Neural cell (in vitro differentiated cells): ENCODE measurements at regions not wholly inside any gene's neighbourhood (a gene's known extent, or its start where the extent isn't known, plus 50 kb on each side); places are given as distances from the start of the nearest gene placed in this dataset.

Experiments used
- H2AFZ ChIP-seq: fragments of 200-600, 300-800 bp; sonication (generic), shearing (Covaris generic); 2 replicates; pipeline ENCODE4 v1.6.0; 2014; ENCODE audit warnings: low read depth, mild to moderate bottlenecking, antibody characterized with exemption, low read length, moderate library complexity
- H3F3A ChIP-seq: fragments of 200-600 bp; shearing (Covaris generic); 2 replicates; pipeline ENCODE4 v1.6.1; 2016; ENCODE audit warnings: mild to moderate bottlenecking, moderate library complexity, mixed read lengths, antibody characterized with exemption, low read length; ENCODE audit not compliant: insufficient read depth, poor library complexity, severe bottlenecking
- H3K27ac ChIP-seq: fragments of 200-600, 300-800 bp; sonication (generic), shearing (Covaris generic); 2 replicates; pipeline ENCODE4 v1.5.1; 2014; ENCODE audit warnings: mild to moderate bottlenecking, low read length, moderate library complexity
- H3K27me3 ChIP-seq: fragments of 300-800, 200-600 bp; sonication (generic), shearing (Covaris generic); 2 replicates; pipeline ENCODE4 v1.6.0; 2014; ENCODE audit warnings: mild to moderate bottlenecking, low read depth, low read length, moderate library complexity; ENCODE audit not compliant: insufficient read depth
- H3K36me3 ChIP-seq: fragments of 300-800, 200-600 bp; sonication (generic), shearing (Covaris generic); 2 replicates; pipeline ENCODE4 v1.5.1; 2014; ENCODE audit warnings: mild to moderate bottlenecking, antibody characterized with exemption, low read length, moderate library complexity; ENCODE audit not compliant: insufficient read depth
- H3K4me2 ChIP-seq: fragments of 300-800, 200-600 bp; sonication (generic), shearing (Covaris generic); 2 replicates; pipeline ENCODE4 v1.6.0; 2014; ENCODE audit warnings: mild to moderate bottlenecking, low read length
- H3K4me3 ChIP-seq: fragments of 300-800, 200-600 bp; sonication (generic), shearing (Covaris generic); 2 replicates; pipeline ENCODE4 v1.5.1; 2014; ENCODE audit warnings: mild to moderate bottlenecking, low read length, moderate library complexity
- H3K79me2 ChIP-seq: fragments of 200-600 bp; shearing (Covaris generic); replicated peaks from 2 replicates; pipeline ENCODE4 v1.6.0; 2014; ENCODE audit warnings: mild to moderate bottlenecking, low read length, moderate library complexity; ENCODE audit not compliant: insufficient read depth
- H3K9ac ChIP-seq: fragments of 300-800, 200-600 bp; sonication (generic), shearing (Covaris generic); 2 replicates; pipeline ENCODE4 v1.6.1; 2016; ENCODE audit warnings: mild to moderate bottlenecking, low read length, mixed read lengths
- H3K9me2 ChIP-seq: fragments of 200-600 bp; shearing (Covaris generic); 2 replicates; pipeline ENCODE4 v1.6.1; 2016; ENCODE audit warnings: mild to moderate bottlenecking, low read length, mixed read lengths; ENCODE audit not compliant: insufficient read depth
- H3K9me3 ChIP-seq: fragments of 200-600, 300-800 bp; sonication (generic), shearing (Covaris generic); 2 replicates; pipeline ENCODE4 v1.6.1; 2016; ENCODE audit warnings: mild to moderate bottlenecking, mixed run types, low read length, moderate library complexity, mixed read lengths
- H4K20me1 ChIP-seq: fragments of 200-600 bp; shearing (Covaris generic); 2 replicates; pipeline ENCODE4 v1.6.1; 2016; ENCODE audit warnings: mild to moderate bottlenecking, mixed run types; ENCODE audit not compliant: insufficient read depth
- EP300 ChIP-seq: fragments of 450-650 bp; conservative IDR thresholded peaks from 2 replicates; pipeline ENCODE4 v1.6.1; 2014; ENCODE audit warnings: antibody characterized with exemption, mild to moderate bottlenecking, moderate library complexity; ENCODE audit not compliant: poor library complexity, severe bottlenecking
- EZH2 ChIP-seq: fragments of 200-600, 300-800 bp; shearing (Covaris generic), sonication (generic); IDR thresholded peaks from 2 replicates; pipeline ENCODE4 v1.6.1; 2014; ENCODE audit warnings: antibody characterized with exemption, low read length, borderline replicate concordance, mild to moderate bottlenecking; ENCODE audit not compliant: insufficient read depth, poor library complexity, severe bottlenecking
- MXI1 ChIP-seq: fragments of 450-650 bp; conservative IDR thresholded peaks from 2 replicates; pipeline ENCODE4 v1.6.1; 2014; ENCODE audit warnings: antibody characterized with exemption, mild to moderate bottlenecking; ENCODE audit not compliant: poor library complexity, severe bottlenecking
- POLR2AphosphoS5 ChIP-seq: IDR thresholded peaks from 2 replicates; pipeline ENCODE4 v1.6.1; 2012
- RAD21 ChIP-seq: fragments of 450-650 bp; conservative IDR thresholded peaks from 2 replicates; pipeline ENCODE4 v1.6.1; 2014; ENCODE audit warnings: antibody characterized with exemption, mild to moderate bottlenecking, moderate library complexity
- SMC3 ChIP-seq: fragments of 450-650 bp; conservative IDR thresholded peaks from 2 replicates; pipeline ENCODE4 v1.6.1; 2014; ENCODE audit warnings: antibody characterized with exemption, mild to moderate bottlenecking, moderate library complexity; ENCODE audit not compliant: poor library complexity
- TAF1 ChIP-seq: IDR thresholded peaks from 2 replicates; pipeline ENCODE4 v1.6.1; 2012; ENCODE audit warnings: low read depth
- TF ChIP-seq, protein P1 (sequence below): fragments of 450-650 bp; IDR thresholded peaks from 2 replicates; pipeline ENCODE4 v1.5.1; 2014; ENCODE audit warnings: antibody characterized with exemption, mild to moderate bottlenecking, moderate library complexity; ENCODE audit not compliant: poor library complexity, severe bottlenecking
- TF ChIP-seq, protein P2 (sequence below): IDR thresholded peaks from 2 replicates; pipeline ENCODE4 v1.6.1; 2012; ENCODE audit warnings: borderline replicate concordance

DNA sequence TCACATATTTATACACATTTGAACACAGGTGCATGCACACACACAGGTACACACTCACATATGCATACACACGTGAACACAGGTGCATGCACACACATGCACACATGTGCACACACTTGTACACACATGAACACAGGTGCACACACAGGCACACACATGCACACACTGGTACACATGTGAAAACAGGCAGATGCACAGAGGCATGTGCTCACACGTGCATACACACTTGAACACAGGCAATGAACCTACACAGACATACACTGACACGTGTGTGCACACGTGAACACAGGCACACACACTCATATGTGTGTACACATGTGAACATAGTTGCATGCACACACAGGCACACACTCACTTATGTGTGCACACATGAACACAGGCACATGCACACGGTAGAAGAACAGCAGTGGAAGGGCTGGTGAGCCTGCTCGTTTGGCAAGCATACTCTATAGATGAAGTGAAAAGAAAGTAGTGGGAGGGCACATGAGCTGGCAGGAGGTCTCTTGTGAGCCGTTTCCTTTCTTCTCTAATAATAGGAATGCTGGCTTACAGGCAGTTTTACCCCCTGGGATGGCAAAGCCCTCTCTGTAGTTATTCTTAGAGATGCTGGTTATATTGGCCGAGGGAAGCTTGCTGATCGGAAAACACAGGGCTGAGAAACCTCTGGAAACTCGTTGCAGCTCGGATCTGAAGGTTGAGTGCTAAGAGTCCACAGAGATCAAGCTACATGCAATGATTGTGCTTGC is 279.6 kb upstream of the CLNK start:
- no peak overlapping the region for H2AFZ ChIP-seq
- H4K20me1 ChIP-seq = no peaks in the 10 kb centered on the region

DNA sequence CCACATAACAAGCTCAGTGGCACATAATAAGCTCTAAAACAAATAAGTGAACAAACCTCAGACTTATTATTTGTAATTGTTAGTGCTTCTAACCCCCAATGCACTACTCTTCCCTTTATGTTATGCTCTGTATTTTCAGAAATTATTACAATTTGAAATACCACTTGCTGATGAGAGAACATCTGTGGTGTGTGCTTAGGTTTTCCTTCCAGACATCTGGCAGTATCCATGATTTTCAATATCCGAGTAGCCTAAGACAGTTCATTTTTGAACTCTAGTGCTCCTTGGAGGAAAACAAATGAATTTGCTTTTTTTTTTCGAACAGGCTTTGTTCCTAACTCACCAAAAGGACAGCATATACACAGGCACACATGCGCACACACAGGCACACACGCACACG is 278.7 kb upstream of the CLNK start:
- H3F3A ChIP-seq = no peaks in the 10 kb centered on the region
- no peak overlapping the region for H3K4me2 ChIP-seq
- no peaks in the 10 kb centered on the region for H3K9me2 ChIP-seq
- H2AFZ ChIP-seq = no peak overlapping the region
- no peaks in the 10 kb centered on the region for H3K36me3 ChIP-seq
- no peaks in the 10 kb centered on the region for H3K27me3 ChIP-seq
- no peaks in the 10 kb centered on the region for H3K79me2 ChIP-seq
- H3K27ac ChIP-seq = no peak overlapping the region
- no peak overlapping the region for H3K4me3 ChIP-seq
- H3K9me3 ChIP-seq = no peaks in the 10 kb centered on the region
- TF ChIP-seq MXI1 (no peak), EP300 (no peak), RAD21 (no peak), POLR2AphosphoS5 (no peak)
- TF ChIP-seq, protein P1, sequence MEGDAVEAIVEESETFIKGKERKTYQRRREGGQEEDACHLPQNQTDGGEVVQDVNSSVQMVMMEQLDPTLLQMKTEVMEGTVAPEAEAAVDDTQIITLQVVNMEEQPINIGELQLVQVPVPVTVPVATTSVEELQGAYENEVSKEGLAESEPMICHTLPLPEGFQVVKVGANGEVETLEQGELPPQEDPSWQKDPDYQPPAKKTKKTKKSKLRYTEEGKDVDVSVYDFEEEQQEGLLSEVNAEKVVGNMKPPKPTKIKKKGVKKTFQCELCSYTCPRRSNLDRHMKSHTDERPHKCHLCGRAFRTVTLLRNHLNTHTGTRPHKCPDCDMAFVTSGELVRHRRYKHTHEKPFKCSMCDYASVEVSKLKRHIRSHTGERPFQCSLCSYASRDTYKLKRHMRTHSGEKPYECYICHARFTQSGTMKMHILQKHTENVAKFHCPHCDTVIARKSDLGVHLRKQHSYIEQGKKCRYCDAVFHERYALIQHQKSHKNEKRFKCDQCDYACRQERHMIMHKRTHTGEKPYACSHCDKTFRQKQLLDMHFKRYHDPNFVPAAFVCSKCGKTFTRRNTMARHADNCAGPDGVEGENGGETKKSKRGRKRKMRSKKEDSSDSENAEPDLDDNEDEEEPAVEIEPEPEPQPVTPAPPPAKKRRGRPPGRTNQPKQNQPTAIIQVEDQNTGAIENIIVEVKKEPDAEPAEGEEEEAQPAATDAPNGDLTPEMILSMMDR = no peak
- H3K9ac ChIP-seq = no peak overlapping the region
- H4K20me1 ChIP-seq = no peaks in the 10 kb centered on the region

More for the DNA sequence above, 279.6 kb upstream of the CLNK start:
- no peaks in the 10 kb centered on the region for H3K27me3 ChIP-seq
- H3F3A ChIP-seq = no peaks in the 10 kb centered on the region
- no peaks in the 10 kb centered on the region for H3K9me2 ChIP-seq
- TF ChIP-seq SMC3 (no peak), RAD21 (no peak), EZH2 (no peak), TAF1 (no peak), EP300 (no peak), POLR2AphosphoS5 (no peak)
- TF ChIP-seq, protein P2, sequence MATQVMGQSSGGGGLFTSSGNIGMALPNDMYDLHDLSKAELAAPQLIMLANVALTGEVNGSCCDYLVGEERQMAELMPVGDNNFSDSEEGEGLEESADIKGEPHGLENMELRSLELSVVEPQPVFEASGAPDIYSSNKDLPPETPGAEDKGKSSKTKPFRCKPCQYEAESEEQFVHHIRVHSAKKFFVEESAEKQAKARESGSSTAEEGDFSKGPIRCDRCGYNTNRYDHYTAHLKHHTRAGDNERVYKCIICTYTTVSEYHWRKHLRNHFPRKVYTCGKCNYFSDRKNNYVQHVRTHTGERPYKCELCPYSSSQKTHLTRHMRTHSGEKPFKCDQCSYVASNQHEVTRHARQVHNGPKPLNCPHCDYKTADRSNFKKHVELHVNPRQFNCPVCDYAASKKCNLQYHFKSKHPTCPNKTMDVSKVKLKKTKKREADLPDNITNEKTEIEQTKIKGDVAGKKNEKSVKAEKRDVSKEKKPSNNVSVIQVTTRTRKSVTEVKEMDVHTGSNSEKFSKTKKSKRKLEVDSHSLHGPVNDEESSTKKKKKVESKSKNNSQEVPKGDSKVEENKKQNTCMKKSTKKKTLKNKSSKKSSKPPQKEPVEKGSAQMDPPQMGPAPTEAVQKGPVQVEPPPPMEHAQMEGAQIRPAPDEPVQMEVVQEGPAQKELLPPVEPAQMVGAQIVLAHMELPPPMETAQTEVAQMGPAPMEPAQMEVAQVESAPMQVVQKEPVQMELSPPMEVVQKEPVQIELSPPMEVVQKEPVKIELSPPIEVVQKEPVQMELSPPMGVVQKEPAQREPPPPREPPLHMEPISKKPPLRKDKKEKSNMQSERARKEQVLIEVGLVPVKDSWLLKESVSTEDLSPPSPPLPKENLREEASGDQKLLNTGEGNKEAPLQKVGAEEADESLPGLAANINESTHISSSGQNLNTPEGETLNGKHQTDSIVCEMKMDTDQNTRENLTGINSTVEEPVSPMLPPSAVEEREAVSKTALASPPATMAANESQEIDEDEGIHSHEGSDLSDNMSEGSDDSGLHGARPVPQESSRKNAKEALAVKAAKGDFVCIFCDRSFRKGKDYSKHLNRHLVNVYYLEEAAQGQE = no peak
- TF ChIP-seq, protein P1 = no peak
- H3K79me2 ChIP-seq = no peaks in the 10 kb centered on the region
- no peaks in the 10 kb centered on the region for H3K36me3 ChIP-seq
- H3K27ac ChIP-seq = peak overlapping the region; percentile 42
- H3K9ac ChIP-seq = no peak overlapping the region
- H3K4me3 ChIP-seq = peak overlapping the region; percentile 10
- no peak overlapping the region for H3K4me2 ChIP-seq
- H3K9me3 ChIP-seq = no peaks in the 10 kb centered on the region
